ENCODE measurements at regions not wholly inside any gene's neighbourhood (a gene's known extent, or its start where the extent isn't known, plus 50 kb on each side); places are given as distances from the start of the nearest gene placed in this dataset.
A peak's percentile ranks its signal among the peaks of the same experiment; 100 is the strongest.

- DNase-seq = peak; percentile 26
Observed at GRCh38 chr5:92912283-92912682, 668.7 kb downstream of the NR2F1-AS1 start.

- DNase-seq = no peak
Observed at GRCh38 chr5:92911851-92912250, 669.2 kb downstream of the NR2F1-AS1 start.

DNA sequence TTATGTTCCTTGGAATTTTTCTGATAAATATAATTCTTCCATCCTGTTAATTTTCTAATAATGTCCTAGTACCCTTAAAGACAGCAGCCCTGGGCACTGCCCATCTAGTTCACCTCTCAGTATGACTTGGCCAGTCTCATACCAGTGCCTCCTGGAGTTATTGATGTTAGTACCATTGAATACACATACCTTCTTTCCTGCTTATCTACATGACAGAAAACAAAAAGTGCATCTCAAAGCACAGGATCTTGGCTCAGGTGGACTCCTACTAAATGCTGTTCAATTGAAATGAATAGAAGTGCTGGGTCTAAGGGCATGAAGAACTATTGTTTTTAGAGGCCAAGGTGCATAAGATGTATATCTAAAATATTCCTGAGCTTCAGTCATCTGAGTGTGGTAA, 669.7 kb downstream of the NR2F1-AS1 start:
- no peak for DNase-seq

DNA sequence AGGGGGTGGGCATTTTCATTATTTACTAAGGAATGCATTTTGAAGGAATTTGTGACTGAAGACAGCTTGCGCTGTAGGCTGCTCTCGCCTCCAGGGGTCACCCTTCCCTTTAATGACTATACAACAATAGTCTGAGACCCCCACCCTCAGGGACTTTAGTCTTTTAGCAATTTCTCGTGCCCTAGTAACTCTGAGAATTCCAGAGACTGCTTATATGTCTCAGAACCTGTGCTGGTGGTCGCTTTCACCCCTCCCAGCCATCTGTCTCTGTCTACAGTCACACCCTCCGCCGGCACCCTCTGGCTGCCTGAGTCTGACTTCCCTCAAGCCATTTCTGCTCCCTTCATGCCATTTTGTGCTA, 671.4 kb downstream of the NR2F1-AS1 start:
- DNase-seq = no peak

DNA sequence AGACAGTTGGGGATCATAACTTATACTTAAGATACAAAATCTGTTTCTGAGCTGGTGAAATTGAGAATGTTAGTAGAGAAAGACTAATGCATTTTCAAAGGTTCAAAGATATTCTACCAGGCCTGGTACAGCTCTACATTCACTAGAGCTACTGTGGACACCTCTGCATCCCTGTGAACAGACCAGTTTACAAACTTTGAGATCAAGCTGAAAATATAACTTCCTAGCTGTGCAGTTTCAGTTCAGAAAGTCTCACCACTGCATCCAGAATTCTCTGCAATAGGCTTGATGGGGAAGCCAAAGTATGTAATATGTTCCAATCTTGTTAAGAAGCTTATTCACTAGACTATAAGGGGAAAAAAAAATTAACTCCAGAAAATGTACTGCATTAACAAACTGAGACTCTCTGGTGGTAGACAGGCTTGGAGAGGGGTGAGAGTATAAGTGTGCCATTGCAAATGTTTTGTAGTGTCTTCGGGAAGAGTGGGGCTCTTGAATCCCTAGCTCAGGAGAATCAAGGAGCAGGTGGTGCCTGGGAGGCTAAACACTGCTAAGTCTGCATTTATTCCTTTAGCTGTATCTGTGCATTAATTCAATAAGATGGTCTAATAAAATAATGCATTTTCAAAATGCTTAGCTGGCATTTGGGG, 671.9 kb downstream of the NR2F1-AS1 start:
- no peak for DNase-seq

- no peak for DNase-seq
Observed at GRCh38 chr5:92907938-92908606, 672.9 kb downstream of the NR2F1-AS1 start.

GRCh38 chr5:92906798-92907376, 674.1 kb downstream of the NR2F1-AS1 start:
- DNase-seq = no peak

DNA sequence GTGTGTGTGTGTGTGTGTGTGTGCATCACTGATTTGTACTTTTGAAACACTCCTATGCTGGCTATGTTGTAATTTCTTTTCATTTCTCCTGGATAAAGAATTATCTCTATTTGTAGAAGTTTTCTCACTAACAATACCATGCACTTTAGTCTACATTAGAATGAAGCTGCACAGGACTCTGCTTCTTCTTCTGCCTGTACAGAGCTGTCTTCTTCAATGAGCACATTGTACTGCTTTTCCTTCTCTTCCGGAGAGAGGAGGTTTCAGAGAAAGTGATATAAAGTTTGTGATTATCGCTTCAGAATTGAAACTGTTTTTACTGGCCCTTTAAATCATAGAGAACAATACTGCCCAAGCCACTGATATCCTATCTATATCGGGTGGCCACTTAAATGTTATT, 677.0 kb downstream of the NR2F1-AS1 start:
- DNase-seq = no peak

DNA sequence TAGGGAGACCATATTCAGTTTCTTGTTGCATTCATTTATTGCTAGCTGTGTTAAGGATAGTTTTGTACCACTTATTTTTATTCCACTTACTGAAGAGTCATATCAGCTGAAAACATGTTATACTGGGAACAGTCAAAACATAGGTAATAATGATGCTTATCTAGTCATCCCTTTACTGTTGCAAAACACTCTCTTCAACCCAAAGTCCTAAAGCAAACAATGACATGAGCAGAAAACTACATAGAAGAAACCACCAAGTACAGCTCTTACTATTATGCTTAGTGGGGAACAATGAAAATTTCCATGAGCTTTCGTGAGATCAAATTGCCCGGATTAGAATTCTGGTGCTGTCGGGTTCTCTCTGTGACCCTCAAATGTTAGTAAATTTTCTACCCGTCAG, 681.4 kb downstream of the NR2F1-AS1 start:
- DNase-seq = no peak

DNA sequence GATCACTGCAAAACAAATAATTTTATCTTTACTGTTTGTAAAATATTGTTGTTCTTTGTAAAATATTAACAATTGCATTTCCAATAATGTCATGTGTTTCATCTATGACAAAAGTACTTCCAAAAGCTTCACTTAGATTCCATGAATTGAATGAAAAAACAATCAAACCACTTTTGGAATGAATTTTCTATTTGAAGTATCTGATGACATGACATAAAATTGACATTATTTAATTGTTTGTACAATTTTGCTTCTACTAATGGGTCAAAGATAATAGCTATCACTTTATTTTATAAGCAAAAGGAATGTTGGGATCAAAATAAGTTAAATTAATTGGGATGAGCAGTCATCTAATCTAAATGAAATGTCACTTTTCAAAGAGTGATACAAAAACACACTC, 684.3 kb downstream of the NR2F1-AS1 start:
- DNase-seq = no peak

GRCh38 chr5:92890841-92891244, 690.2 kb downstream of the NR2F1-AS1 start:
- DNase-seq = no peak

DNA sequence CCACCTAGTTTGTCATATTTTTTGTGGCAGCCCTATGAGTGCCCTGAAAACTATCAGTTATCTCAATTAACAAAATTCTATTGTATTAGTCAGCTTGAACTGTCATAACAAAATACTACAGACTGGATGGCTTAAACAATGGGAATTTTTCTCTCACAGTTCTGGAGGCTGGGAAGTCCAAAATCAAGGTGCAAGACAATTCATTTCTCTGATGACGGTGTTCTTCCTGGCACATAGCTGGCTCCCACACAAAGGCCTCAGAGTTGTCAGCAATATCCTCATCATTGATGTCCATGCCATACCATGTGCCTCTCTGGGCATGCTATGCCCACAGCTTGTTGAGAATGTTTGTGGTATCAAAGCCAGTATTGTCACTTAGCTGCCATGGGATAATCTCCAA, 691.9 kb downstream of the NR2F1-AS1 start:
- DNase-seq = no peak

DNA sequence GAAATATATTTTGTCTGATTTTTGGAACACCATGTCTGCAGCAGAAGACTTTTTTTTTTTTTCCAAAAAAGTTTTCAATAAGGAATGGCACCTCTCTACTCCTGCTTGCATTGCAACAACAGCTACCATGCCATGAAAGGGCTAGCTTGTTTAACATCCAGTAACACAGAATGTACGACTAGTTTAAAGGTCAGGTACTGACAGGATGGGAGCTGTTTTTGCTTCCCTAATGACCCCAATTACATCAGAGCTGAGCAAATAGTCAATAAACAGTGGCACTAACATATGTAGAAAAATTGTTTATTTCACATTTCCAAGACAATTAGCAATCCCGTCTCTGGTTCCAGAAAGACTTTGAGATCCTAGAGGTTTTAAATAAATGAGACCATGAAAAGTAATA, 693.8 kb downstream of the NR2F1-AS1 start:
- no peak for DNase-seq

DNA sequence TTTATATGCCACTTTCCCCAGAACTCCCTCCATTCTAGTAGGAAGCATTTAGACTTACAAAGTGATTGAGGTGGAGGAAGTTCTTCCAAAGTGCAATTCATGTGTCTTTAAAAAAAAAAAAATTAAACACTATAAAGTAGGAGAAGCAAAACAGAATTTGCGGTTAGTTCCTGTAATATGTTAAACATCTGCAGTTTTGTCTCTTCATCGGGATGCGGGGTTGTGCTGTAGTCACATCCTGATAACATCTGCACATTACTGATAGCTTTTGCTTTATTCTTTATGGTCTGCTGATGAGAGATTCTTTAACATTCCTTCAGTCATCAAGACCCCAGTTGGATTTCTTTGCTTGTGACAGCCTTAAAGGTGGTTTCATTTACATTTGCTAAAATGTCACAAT, 694.3 kb downstream of the NR2F1-AS1 start:
- no peak for DNase-seq

DNA sequence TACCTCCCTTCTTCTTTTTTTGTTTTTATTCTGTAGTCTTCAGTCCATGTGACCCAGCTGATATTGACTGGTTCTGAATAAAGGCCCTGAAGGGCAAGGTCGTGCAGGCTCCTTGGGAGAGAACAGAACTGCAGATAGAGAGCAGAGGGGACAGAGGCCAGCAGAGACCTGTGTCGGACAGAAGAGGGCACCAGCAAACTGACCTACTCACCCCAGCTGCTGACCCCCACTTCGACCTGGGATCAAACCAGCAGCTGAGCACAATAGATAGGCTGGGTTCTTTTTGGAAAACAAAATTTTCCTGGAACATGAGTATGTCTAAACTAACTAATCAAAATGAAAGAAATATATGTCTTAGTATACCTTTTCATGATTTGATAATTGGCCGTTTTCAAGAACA, 695.1 kb downstream of the NR2F1-AS1 start:
- DNase-seq = no peak

GRCh38 chr5:92884469-92884868, 696.5 kb downstream of the NR2F1-AS1 start:
- no peak for DNase-seq

DNA sequence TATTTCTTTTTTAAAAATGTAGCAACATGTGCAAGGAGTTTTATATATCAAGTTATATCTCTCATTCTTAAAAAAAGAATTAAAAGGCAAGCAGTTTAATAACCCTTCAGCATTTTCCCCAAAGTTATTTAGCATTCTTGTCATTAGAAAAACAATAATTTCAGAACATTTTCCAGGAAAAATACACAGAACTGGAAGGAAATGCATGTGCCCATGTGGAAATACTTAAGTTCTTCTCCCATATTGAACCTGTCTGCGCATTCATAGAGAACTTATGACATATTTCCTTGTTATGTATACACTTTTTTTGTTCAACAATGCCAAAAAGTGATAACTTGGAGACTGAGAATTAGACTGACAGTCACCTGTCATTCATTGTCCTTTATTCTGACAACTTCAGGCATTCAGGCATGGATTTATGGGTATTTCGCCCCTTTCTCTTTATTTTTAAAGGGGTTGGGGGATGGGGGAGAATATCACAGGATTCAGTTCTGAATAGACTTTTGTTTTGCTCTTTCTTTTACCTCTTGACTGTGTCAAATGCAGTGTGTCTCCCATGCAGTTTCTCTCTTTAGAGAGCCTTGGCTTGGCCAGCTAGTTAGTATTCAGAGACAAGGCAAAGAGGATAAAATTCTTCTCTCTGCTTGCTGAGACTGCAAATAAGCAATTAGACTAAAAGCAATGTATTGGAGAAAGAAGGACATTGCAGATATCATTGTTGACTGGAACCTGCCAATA, 701.0 kb downstream of the NR2F1-AS1 start:
- DNase-seq = no peak

DNA sequence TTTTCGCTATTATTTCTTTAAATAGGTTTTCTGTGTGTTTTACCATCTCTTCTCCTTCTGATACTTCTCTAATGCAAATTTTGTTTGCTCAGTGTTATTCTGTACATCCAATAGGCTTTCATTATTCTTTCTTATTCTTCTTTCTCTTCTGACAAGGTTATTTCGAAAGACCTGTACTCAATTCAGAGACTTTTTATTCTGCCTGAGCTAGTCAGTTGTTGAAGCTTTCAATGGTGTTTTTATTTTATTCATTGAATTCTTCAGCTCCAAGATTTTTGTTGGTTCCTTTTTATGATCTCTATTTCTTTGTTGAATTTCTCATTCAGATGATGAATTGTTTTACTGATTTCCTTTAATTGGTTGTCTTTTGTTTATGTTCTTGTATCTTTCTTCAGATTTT, 706.2 kb downstream of the NR2F1-AS1 start:
- no peak for DNase-seq

DNA sequence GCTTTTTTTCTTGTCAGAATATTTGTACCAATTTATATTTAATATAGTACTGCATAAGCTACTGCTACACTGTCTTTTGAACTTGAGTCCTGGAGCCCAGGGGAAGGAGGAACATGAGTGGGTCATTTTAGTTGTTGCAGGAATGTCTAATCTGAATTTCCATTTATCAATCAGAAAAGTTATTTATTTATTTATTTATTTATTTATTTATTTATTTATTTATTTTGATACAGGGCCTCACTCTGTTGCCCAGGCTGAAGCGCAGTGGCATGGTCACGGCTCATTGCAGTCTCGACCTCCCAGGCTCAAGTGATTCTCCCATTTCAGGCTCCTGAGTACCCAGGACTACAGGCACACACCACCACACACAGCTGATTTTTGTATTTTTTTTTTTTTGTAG, 712.6 kb downstream of the NR2F1-AS1 start:
- no peak for DNase-seq

- DNase-seq = no peak
Observed at GRCh38 chr5:92864591-92864990, 716.4 kb downstream of the NR2F1-AS1 start.

DNA sequence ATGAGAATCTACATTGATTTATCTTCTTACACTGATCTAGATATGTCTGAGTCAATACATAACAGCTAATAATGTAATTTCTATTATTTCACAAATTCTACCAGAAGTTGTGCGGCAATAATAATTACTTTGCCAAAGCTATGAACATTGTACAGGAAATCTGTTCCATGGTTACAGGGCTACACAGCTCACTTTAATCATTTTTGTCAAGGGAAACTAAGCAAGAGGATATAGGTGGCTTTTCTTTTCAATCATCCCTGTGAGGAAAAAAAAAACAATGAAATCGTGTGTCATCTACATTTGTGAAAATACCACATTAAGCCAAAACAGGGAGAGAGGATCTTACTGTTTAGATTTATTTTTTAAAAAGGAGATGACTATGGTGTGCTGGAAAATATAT, 717.4 kb downstream of the NR2F1-AS1 start:
- DNase-seq = no peak

GRCh38 chr5:92861531-92862285, 719.3 kb downstream of the NR2F1-AS1 start:
- DNase-seq = no peak

- DNase-seq = no peak
Observed at GRCh38 chr5:92860061-92860460, 721.0 kb downstream of the NR2F1-AS1 start.

All from NCI-H524 treated with DMSO at 0.1 percent for 48 hours (cell line).